ENCODE measurements at regions not wholly inside any gene's neighbourhood (a gene's known extent, or its start where the extent isn't known, plus 50 kb on each side); places are given as distances from the start of the nearest gene placed in this dataset.

DNA sequence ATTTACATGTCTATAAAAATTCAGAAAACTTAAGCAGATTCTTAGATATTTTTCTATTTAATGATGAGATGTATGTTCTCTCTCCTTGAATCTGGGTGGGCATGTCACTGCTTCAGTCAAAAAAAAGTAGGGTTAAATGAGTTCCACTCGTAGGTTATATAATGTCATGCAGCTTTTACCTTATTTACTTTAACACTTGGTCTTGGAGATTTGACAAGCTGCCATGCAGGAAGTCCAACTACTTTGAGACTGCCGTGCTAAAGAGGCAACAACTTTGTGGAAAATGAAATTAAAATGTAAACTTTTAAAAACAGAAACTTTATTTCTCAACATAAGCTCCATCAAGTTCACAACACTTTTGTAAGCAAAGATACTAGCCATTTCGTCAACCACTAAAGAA lies 1336.0 kb upstream of the CDH8 start:
- CTCF ChIA-PET: no interaction called here
- Histone ChIP-seq H2AFZ (ENCODE audit: control insufficient read depth, low read depth, low read length) (no peak overlapping the region), H3K27ac (ENCODE audit: control insufficient read depth, insufficient read depth) (no peak overlapping the region), H4K20me1 (ENCODE audit: control insufficient read depth, insufficient read depth) (no peaks in the 10 kb centered on the region), H3K4me3 (no peak overlapping the region), H3K27me3 (replicated peaks in 1 of 2; ENCODE audit: control insufficient read depth in 2 of 2, insufficient read depth in 2 of 2, low read length in 1 of 2) (no peaks in the 10 kb centered on the region), H3K4me2 (ENCODE audit: control insufficient read depth, insufficient read depth) (no peak overlapping the region), H3K4me1 (ENCODE audit: control insufficient read depth, insufficient read depth, low read length) (no peaks in the 10 kb centered on the region), H3K9ac (ENCODE audit: control insufficient read depth, insufficient read depth, low read length) (no peak overlapping the region), H3K79me2 (ENCODE audit: control insufficient read depth, insufficient read depth, low read length) (no peaks in the 10 kb centered on the region), H3K36me3 (ENCODE audit: control insufficient read depth in 2 of 2, insufficient read depth in 2 of 2, low read length in 1 of 2) (no peaks in the 10 kb centered on the region), H3K9me3 (replicated peaks; ENCODE audit: control insufficient read depth, insufficient read depth, low read length) (no peaks in the 10 kb centered on the region)
- TF ChIP-seq, protein P1, sequence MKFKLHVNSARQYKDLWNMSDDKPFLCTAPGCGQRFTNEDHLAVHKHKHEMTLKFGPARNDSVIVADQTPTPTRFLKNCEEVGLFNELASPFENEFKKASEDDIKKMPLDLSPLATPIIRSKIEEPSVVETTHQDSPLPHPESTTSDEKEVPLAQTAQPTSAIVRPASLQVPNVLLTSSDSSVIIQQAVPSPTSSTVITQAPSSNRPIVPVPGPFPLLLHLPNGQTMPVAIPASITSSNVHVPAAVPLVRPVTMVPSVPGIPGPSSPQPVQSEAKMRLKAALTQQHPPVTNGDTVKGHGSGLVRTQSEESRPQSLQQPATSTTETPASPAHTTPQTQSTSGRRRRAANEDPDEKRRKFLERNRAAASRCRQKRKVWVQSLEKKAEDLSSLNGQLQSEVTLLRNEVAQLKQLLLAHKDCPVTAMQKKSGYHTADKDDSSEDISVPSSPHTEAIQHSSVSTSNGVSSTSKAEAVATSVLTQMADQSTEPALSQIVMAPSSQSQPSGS (IDR thresholded peaks at IDR 0.05; ENCODE audit: low read length): no peak
- TF ChIP-seq, protein P2, sequence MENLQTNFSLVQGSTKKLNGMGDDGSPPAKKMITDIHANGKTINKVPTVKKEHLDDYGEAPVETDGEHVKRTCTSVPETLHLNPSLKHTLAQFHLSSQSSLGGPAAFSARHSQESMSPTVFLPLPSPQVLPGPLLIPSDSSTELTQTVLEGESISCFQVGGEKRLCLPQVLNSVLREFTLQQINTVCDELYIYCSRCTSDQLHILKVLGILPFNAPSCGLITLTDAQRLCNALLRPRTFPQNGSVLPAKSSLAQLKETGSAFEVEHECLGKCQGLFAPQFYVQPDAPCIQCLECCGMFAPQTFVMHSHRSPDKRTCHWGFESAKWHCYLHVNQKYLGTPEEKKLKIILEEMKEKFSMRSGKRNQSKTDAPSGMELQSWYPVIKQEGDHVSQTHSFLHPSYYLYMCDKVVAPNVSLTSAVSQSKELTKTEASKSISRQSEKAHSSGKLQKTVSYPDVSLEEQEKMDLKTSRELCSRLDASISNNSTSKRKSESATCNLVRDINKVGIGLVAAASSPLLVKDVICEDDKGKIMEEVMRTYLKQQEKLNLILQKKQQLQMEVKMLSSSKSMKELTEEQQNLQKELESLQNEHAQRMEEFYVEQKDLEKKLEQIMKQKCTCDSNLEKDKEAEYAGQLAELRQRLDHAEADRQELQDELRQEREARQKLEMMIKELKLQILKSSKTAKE (IDR thresholded peaks at IDR 0.05; ENCODE audit: low read depth, poor library complexity, severe bottlenecking): no peak
- TF ChIP-seq, protein P3, sequence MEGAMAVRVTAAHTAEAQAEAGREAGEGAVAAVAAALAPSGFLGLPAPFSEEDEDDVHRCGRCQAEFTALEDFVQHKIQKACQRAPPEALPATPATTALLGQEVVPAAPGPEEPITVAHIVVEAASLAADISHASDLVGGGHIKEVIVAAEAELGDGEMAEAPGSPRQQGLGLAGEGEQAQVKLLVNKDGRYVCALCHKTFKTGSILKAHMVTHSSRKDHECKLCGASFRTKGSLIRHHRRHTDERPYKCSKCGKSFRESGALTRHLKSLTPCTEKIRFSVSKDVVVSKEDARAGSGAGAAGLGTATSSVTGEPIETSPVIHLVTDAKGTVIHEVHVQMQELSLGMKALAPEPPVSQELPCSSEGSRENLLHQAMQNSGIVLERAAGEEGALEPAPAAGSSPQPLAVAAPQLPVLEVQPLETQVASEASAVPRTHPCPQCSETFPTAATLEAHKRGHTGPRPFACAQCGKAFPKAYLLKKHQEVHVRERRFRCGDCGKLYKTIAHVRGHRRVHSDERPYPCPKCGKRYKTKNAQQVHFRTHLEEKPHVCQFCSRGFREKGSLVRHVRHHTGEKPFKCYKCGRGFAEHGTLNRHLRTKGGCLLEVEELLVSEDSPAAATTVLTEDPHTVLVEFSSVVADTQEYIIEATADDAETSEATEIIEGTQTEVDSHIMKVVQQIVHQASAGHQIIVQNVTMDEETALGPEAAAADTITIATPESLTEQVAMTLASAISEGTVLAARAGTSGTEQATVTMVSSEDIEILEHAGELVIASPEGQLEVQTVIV (IDR thresholded peaks at IDR 0.05; ENCODE audit: borderline replicate concordance, partially characterized antibody): no peak
- TF ChIP-seq, protein P4, sequence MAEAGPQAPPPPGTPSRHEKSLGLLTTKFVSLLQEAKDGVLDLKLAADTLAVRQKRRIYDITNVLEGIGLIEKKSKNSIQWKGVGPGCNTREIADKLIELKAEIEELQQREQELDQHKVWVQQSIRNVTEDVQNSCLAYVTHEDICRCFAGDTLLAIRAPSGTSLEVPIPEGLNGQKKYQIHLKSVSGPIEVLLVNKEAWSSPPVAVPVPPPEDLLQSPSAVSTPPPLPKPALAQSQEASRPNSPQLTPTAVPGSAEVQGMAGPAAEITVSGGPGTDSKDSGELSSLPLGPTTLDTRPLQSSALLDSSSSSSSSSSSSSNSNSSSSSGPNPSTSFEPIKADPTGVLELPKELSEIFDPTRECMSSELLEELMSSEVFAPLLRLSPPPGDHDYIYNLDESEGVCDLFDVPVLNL (IDR thresholded peaks at IDR 0.05; ENCODE audit: low read depth, low read length): no peak
- TF ChIP-seq NR2C1 (IDR thresholded peaks at IDR 0.05) (no peak), NFYB (IDR thresholded peaks at IDR 0.05; ENCODE audit: insufficient read depth, low read depth, low read length) (no peak), ZNF274 (IDR thresholded peaks at IDR 0.05; ENCODE audit: insufficient read depth, insufficient read length) (no peak), RAD21 (IDR thresholded peaks at IDR 0.05; ENCODE audit: insufficient read depth, low read depth, low read length) (no peak), SIN3A (IDR thresholded peaks at IDR 0.05; ENCODE audit: low read depth, low read length) (no peak)
- RAD21 ChIA-PET (ENCODE audit: unreplicated experiment): no interaction called here
- ATAC-seq: no peak
- SMC1A ChIA-PET (ENCODE audit: uncharacterized antibody, unreplicated experiment): no interaction called here
- FAIRE-seq: no peak
- POLR2A ChIA-PET: no interaction called here
- in situ Hi-C loops (cut with MboI) (no loop called here), intact Hi-C loops (cut with micrococcal nuclease; ENCODE audit: unreplicated experiment) (no loop called here)
- no peak for DNase-seq (ENCODE audit: low read depth, low spot score)
- 0% methylated on average over 3 of the region's 3 CpGs for WGBS (ENCODE audit: insufficient coverage, insufficient replicate concordance, low lambda C conversion rate, missing lambda C conversion rate)
- BruUV-seq (replicated peaks): no TSS peak
